ENCODE measurements at regions not wholly inside any gene's neighbourhood (a gene's known extent, or its start where the extent isn't known, plus 50 kb on each side); places are given as distances from the start of the nearest gene placed in this dataset.

DNA sequence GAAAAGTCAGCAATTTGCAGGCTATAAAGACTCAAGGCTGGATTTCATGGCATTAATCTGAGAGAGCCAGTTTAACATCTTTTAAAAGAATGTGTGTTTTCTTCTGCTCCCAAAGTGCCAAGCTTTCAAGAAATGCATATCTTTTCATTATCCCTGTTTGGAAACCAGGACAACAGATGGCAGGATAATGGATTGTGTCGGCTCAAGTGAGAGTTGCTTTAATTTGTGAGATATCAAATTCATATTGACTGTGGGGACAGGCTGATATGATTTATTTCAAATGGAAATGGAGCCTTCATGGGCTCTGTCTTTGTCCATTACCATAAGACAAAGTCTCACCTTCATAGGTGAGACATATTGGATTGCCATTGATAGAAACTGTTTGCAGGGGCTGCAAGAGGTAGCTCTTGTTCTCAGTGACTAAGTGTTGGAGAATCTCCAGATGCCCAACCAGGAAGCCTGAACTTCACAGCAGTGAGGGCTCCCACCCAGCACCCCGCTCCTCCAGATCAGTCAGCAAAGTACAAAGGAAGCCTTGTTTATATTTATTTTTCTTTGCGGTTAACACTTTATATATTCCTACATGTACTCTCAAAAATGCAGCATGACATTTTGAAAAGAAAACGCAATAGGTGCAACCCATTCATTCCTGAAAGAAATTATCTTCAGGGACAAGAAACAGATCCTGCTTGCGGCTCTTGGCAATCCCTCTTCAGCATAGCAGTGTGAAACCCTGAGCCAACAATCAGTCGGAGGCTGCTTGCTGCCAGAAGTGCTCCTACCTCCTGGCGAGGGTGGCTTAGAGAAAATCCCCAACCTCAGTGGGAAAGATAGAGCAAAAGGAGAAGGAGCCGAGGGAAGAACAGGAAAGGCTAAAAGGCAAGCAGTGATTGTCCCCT is 65.8 kb upstream of the ATL2 start:
- no peak for TF ChIP-seq EZH2 (IDR thresholded peaks at IDR 0.05)
- no peak for TF ChIP-seq POLR2AphosphoS5 (IDR thresholded peaks at IDR 0.05; ENCODE audit: borderline replicate concordance, low read depth, low read length)
